GM13977 (cell line): ENCODE measurements at regions not wholly inside any gene's neighbourhood (a gene's known extent, or its start where the extent isn't known, plus 50 kb on each side); places are given as distances from the start of the nearest gene placed in this dataset.

Experiments used
- DNase-seq: peaks from one replicate; pipeline ENCODE4 v3.0.0; 2012; ENCODE audit warnings: low spot score
- in situ Hi-C: fragments of 300-500 bp; cut with MboI; formaldehyde crosslinking; loops from one replicate; pipeline ENCODE4 v1.12.0; 2022; ENCODE audit warnings: low sequenced_read_pairs, low pct_unique_long_range_greater_than_20kb, mixed read lengths, inconsistent platforms; ENCODE audit not compliant: unreplicated experiment
- TF ChIP-seq, protein P1 (sequence below): IDR thresholded peaks from 2 replicates; pipeline ENCODE4 v1.5.1; 2012; ENCODE audit warnings: mild to moderate bottlenecking, control low read depth; ENCODE audit not compliant: insufficient read depth; ENCODE audit errors: extremely low read depth, missing control alignments

DNA sequence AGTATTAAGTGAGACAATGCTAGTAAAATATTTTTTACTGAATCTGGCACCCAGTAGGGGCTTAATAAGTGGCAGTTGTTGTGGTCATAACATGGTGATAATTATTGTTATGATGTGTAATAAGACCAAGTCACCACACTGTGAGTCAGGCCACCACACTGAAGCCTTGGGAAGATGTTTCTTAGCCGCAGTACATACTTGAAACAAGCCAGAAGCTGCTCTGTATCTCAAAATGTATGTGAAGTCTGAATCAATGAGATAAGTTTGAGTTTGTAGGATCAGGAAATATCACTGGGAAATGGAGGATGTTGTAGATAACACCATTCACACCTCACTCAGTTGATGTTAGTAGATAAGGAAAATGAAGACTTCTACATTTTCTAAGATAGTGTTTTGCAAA lies 51.3 kb upstream of the PTPN3 start:
- no peak for DNase-seq
- TF ChIP-seq, protein P1, sequence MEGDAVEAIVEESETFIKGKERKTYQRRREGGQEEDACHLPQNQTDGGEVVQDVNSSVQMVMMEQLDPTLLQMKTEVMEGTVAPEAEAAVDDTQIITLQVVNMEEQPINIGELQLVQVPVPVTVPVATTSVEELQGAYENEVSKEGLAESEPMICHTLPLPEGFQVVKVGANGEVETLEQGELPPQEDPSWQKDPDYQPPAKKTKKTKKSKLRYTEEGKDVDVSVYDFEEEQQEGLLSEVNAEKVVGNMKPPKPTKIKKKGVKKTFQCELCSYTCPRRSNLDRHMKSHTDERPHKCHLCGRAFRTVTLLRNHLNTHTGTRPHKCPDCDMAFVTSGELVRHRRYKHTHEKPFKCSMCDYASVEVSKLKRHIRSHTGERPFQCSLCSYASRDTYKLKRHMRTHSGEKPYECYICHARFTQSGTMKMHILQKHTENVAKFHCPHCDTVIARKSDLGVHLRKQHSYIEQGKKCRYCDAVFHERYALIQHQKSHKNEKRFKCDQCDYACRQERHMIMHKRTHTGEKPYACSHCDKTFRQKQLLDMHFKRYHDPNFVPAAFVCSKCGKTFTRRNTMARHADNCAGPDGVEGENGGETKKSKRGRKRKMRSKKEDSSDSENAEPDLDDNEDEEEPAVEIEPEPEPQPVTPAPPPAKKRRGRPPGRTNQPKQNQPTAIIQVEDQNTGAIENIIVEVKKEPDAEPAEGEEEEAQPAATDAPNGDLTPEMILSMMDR = no peak
- in situ Hi-C loops = no loop called here

DNA sequence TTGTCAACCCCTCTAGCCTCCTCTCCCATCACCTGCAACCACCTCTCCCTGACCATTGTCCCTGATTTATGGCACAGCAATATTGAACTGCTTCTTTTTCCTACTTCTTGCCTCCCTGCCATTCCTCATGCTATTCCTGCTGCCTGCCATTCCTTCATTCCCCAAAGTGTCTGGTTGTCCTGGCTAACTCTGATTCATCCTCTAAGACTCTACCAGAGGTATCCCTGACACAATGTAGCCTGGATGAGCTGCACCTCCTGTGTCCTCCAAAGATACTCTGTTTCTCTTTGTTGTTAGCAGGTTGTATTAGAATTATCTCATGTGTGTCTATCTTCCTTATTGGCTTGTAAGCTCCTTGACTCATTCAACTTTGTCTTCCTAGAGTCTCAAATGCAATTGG lies 53.5 kb upstream of the PTPN3 start:
- DNase-seq = no peak
- TF ChIP-seq, protein P1 = no peak
- in situ Hi-C loops = no loop called here

DNA sequence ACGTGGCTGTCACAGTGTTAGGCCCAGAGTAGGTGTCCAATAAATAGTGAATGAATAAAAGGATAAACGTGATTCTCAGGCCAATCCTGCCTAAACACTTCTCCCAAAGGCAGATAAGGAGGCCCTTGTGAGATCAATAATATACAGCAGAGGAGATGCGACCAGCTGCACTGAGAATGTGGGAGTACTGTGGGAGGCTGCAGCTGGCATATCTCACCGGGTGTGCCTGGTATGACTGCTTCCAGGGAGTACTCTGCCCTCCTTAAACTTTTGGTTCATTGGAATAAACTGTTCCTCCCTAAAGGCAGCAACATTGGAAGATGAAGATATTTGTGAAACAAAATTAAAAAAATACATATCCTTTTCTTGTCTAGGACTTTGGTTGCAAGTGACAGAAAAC lies 57.1 kb upstream of the PTPN3 start:
- TF ChIP-seq, protein P1 = no peak
- no peak for DNase-seq
- in situ Hi-C loops = no loop called here

DNA sequence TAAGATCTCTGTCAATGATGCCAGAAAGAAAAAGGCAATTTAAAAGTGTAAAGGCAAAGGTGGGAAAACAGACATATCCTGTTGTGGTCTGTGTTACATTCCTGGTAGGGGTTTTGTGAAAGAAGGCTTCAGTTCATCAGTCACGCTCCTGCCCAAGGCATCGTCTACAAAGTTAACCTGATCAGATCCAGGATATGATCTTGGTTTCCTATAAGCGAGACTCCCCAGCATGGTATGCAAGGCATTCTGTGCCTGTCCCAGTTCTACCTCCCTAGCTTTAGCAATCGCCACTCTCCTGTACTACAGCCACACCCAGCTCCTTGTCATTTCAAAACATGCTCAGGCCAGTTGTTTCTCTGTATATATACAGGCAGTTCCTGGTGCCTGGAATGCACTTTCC lies 58.0 kb upstream of the PTPN3 start:
- TF ChIP-seq, protein P1 = no peak
- in situ Hi-C loops = no loop called here
- no peak for DNase-seq

DNA sequence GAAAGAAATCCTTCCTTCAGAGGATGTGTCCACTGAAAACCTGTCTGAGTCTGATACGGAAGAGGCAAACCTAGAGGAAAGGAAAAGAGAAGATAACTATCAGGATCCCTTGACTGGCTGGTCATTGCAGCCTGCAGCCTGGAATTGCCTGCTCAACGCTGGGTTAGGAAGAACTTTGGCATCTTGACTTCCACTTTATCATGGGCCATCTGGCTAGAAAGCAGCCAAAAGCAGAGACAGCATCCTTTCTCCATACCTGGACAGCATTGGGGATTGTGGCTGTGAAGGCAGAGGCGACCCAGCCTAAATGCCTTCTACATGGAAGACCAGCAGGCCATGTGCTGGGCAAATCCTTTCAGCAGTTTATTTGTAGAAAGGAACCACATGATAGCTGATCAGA lies 58.7 kb upstream of the PTPN3 start:
- no peak for DNase-seq
- in situ Hi-C loops = no loop called here
- TF ChIP-seq, protein P1 = no peak

DNA sequence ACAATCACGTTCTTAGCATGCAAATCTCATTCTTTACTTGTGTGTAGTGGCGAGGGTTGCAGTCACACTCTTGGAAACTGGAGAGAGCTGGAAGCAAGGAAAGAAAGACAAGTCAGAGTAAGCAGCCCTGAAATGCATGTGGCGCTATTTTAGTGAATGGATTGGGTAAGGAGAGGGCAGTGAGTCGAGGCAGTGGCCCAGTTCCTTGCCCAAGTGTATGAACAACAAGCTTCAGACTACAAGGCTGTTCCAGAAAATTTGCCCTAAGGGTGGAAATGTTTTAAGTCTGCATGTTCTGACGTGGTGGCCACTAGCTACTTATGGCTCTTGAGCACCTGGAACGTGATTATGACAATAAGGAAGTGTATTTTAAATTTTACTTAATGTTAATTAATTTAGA lies 59.4 kb upstream of the PTPN3 start:
- no peak for DNase-seq
- TF ChIP-seq, protein P1 = no peak
- in situ Hi-C loops = no loop called here

DNA sequence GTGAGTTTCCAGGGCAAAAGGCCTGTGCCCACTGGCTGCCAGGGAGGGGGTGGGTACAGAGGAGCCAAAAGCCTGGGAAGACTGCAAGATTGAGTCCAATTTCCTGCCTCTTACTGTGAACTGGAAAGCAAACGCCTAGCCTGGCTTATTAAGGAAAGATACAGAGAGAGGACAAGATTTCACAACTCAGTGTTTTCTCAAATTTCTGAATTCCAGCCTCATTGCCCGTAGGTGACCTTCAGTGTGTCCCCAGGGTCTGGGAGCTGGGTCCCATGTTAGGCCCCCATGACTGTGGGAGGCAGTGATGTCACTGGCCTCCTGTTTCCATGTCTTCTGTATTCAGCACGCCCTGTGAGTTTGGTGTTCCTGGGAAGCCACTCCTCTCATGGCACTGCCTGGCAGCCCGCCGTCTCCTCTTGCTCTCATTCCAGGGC lies 60.6 kb upstream of the PTPN3 start:
- in situ Hi-C loops = no loop called here
- no peak for DNase-seq
- TF ChIP-seq, protein P1 = no peak
